ENCODE measurements at regions not wholly inside any gene's neighbourhood (a gene's known extent, or its start where the extent isn't known, plus 50 kb on each side); places are given as distances from the start of the nearest gene placed in this dataset.

DNA sequence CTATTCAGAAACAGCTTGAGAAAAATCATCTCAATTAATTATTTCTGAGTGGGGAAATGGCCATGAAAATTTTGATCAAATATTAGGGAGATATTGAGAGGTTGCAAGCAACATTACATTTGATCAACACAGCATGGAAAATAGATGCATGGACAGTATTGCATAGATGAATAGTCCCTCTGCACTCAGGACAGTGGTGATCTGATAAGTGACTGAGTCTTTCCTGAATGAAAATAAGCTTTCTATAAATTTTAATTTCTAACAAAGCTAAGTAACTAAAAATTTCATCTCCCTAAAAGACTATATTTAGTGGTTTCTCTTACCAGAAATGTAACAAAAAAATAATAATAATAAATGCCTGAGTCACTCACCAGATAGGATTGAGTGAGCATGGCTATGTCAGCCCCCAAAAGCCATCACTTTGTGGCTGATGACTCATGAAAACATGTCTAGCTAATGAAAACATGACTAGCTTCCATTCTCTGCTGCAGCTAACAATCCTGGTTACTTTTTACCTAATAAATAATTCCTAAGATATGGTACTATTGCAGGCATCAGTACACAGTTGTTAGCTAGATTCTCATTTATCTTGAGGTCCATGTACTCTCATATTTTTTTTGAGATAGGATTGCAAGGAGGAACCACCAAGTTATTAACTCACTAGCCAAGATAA, 1294.8 kb upstream of the ACO1 start:
- TF ChIP-seq, protein P1, sequence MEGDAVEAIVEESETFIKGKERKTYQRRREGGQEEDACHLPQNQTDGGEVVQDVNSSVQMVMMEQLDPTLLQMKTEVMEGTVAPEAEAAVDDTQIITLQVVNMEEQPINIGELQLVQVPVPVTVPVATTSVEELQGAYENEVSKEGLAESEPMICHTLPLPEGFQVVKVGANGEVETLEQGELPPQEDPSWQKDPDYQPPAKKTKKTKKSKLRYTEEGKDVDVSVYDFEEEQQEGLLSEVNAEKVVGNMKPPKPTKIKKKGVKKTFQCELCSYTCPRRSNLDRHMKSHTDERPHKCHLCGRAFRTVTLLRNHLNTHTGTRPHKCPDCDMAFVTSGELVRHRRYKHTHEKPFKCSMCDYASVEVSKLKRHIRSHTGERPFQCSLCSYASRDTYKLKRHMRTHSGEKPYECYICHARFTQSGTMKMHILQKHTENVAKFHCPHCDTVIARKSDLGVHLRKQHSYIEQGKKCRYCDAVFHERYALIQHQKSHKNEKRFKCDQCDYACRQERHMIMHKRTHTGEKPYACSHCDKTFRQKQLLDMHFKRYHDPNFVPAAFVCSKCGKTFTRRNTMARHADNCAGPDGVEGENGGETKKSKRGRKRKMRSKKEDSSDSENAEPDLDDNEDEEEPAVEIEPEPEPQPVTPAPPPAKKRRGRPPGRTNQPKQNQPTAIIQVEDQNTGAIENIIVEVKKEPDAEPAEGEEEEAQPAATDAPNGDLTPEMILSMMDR (CRISPR knock-in tag; IDR thresholded peaks at IDR 0.05): no peak
- TF ChIP-seq ZZZ3 (CRISPR knock-in tag; IDR thresholded peaks at IDR 0.05; ENCODE audit: borderline replicate concordance) (no peak), NFE2L1 (CRISPR knock-in tag; IDR thresholded peaks at IDR 0.05; ENCODE audit: borderline replicate concordance) (no peak), CHD2 (IDR thresholded peaks at IDR 0.05; ENCODE audit: low read depth, low read length) (no peak), ZNF253 (CRISPR knock-in tag; IDR thresholded peaks at IDR 0.05; ENCODE audit: borderline replicate concordance) (no peak), RFX5 (IDR thresholded peaks at IDR 0.05; ENCODE audit: low read depth, low read length) (no peak), POLR2AphosphoS5 (IDR thresholded peaks at IDR 0.05; ENCODE audit: low read depth, low read length) (no peak), MYC (CRISPR knock-in tag; IDR thresholded peaks at IDR 0.05; ENCODE audit: borderline replicate concordance) (no peak)
- TF ChIP-seq, protein P2, sequence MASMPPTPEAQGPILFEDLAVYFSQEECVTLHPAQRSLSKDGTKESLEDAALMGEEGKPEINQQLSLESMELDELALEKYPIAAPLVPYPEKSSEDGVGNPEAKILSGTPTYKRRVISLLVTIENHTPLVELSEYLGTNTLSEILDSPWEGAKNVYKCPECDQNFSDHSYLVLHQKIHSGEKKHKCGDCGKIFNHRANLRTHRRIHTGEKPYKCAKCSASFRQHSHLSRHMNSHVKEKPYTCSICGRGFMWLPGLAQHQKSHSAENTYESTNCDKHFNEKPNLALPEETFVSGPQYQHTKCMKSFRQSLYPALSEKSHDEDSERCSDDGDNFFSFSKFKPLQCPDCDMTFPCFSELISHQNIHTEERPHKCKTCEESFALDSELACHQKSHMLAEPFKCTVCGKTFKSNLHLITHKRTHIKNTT (CRISPR knock-in tag; IDR thresholded peaks at IDR 0.05): no peak
- TF ChIP-seq, protein P3, sequence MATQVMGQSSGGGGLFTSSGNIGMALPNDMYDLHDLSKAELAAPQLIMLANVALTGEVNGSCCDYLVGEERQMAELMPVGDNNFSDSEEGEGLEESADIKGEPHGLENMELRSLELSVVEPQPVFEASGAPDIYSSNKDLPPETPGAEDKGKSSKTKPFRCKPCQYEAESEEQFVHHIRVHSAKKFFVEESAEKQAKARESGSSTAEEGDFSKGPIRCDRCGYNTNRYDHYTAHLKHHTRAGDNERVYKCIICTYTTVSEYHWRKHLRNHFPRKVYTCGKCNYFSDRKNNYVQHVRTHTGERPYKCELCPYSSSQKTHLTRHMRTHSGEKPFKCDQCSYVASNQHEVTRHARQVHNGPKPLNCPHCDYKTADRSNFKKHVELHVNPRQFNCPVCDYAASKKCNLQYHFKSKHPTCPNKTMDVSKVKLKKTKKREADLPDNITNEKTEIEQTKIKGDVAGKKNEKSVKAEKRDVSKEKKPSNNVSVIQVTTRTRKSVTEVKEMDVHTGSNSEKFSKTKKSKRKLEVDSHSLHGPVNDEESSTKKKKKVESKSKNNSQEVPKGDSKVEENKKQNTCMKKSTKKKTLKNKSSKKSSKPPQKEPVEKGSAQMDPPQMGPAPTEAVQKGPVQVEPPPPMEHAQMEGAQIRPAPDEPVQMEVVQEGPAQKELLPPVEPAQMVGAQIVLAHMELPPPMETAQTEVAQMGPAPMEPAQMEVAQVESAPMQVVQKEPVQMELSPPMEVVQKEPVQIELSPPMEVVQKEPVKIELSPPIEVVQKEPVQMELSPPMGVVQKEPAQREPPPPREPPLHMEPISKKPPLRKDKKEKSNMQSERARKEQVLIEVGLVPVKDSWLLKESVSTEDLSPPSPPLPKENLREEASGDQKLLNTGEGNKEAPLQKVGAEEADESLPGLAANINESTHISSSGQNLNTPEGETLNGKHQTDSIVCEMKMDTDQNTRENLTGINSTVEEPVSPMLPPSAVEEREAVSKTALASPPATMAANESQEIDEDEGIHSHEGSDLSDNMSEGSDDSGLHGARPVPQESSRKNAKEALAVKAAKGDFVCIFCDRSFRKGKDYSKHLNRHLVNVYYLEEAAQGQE (IDR thresholded peaks at IDR 0.05; ENCODE audit: borderline replicate concordance in 1 of 2, low read depth in 1 of 2, low read length in 2 of 2): no peak
- TF ChIP-seq, protein P4, sequence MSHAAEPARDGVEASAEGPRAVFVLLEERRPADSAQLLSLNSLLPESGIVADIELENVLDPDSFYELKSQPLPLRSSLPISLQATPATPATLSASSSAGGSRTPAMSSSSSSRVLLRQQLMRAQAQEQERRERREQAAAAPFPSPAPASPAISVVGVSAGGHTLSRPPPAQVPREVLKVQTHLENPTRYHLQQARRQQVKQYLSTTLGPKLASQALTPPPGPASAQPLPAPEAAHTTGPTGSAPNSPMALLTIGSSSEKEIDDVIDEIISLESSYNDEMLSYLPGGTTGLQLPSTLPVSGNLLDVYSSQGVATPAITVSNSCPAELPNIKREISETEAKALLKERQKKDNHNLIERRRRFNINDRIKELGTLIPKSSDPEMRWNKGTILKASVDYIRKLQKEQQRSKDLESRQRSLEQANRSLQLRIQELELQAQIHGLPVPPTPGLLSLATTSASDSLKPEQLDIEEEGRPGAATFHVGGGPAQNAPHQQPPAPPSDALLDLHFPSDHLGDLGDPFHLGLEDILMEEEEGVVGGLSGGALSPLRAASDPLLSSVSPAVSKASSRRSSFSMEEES (CRISPR knock-in tag; IDR thresholded peaks at IDR 0.05): no peak
